MM.1S (cell line): ENCODE measurements at regions not wholly inside any gene's neighbourhood (a gene's known extent, or its start where the extent isn't known, plus 50 kb on each side); places are given as distances from the start of the nearest gene placed in this dataset.

Source experiments
- DNase-seq: peaks from one replicate; pipeline ENCODE4 v3.0.0-alpha.2; 2015
- H2AFZ ChIP-seq: fragments of 300-600 bp; sonication (generic); 2 replicates; pipeline ENCODE4 v1.6.0; 2016; ENCODE audit warnings: antibody characterized with exemption, low read length
- H3F3A ChIP-seq: fragments of 300-600 bp; sonication (generic); 2 replicates; pipeline ENCODE4 v1.6.1; 2016; ENCODE audit warnings: mild to moderate bottlenecking, antibody characterized with exemption, low read length, moderate library complexity, mixed read lengths; ENCODE audit not compliant: insufficient read depth
- H3K27ac ChIP-seq: fragments of 300-600 bp; sonication (generic); 2 replicates; pipeline ENCODE4 v1.5.1; 2016; ENCODE audit warnings: mild to moderate bottlenecking, low read length
- H3K27me3 ChIP-seq: fragments of 300-600 bp; sonication (generic); replicated peaks from 2 replicates; pipeline ENCODE4 v1.6.0; 2016; ENCODE audit warnings: low read length; ENCODE audit not compliant: insufficient read depth
- H3K36me3 ChIP-seq: fragments of 300-600 bp; sonication (generic); replicated peaks from 2 replicates; pipeline ENCODE4 v1.6.1; 2016; ENCODE audit warnings: mild to moderate bottlenecking, low read length, mixed read lengths; ENCODE audit not compliant: insufficient read depth
- H3K4me1 ChIP-seq: fragments of 300-600 bp; sonication (generic); 2 replicates; pipeline ENCODE4 v1.6.1; 2016; ENCODE audit warnings: low read length, mixed read lengths
- H3K4me2 ChIP-seq: fragments of 300-600 bp; sonication (generic); 2 replicates; pipeline ENCODE4 v1.6.0; 2016; ENCODE audit warnings: low read depth, low read length
- H3K4me3 ChIP-seq: fragments of 300-600 bp; sonication (generic); 2 replicates; pipeline ENCODE4 v1.5.1; 2016; ENCODE audit warnings: low read length, mixed read lengths
- H3K79me2 ChIP-seq: fragments of 300-600 bp; sonication (generic); 2 replicates; pipeline ENCODE4 v1.6.1; 2016; ENCODE audit warnings: mixed run types, low read length, mixed read lengths
- H3K9ac ChIP-seq: fragments of 300-600 bp; sonication (generic); 2 replicates; pipeline ENCODE4 v1.6.1; 2016; ENCODE audit warnings: low read length, mixed read lengths
- H3K9me2 ChIP-seq: fragments of 300-600 bp; sonication (generic); replicated peaks from 2 replicates; pipeline ENCODE4 v1.6.1; 2016; ENCODE audit warnings: mild to moderate bottlenecking, low read length, mixed read lengths; ENCODE audit not compliant: insufficient read depth
- H3K9me3 ChIP-seq: fragments of 300-600 bp; sonication (generic); replicated peaks from 2 replicates; pipeline ENCODE4 v1.6.1; 2016; ENCODE audit warnings: mild to moderate bottlenecking, low read length, mixed read lengths; ENCODE audit not compliant: insufficient read depth
- H4K20me1 ChIP-seq: fragments of 300-600 bp; sonication (generic); 2 replicates; pipeline ENCODE4 v1.6.1; 2016; ENCODE audit warnings: mild to moderate bottlenecking, low read length, moderate library complexity, mixed read lengths; ENCODE audit not compliant: insufficient read depth
- CTCF ChIP-seq: fragments of 300-600 bp; sonication (generic); IDR thresholded peaks from 2 replicates; pipeline ENCODE4 v1.5.1; 2016; ENCODE audit warnings: antibody characterized with exemption, low read length, mixed read lengths
- EZH2 ChIP-seq: fragments of 300-600 bp; sonication (generic); optimal IDR thresholded peaks from 2 replicates; pipeline ENCODE3; 2017; ENCODE audit warnings: low read depth, mild to moderate bottlenecking, antibody characterized with exemption, low read length, mixed read lengths
- EZH2phosphoT487 ChIP-seq: fragments of 300-600 bp; sonication (generic); IDR thresholded peaks from 2 replicates; pipeline ENCODE4 v1.6.1; 2018; ENCODE audit warnings: antibody characterized with exemption, low read length

- H3K4me2 ChIP-seq = no peak overlapping the region
- no peak for DNase-seq
- H3K27me3 ChIP-seq = no peaks in the 10 kb centered on the region
- no peaks in the 10 kb centered on the region for H3K36me3 ChIP-seq
- H3K9ac ChIP-seq = no peak overlapping the region
- H3K9me2 ChIP-seq = no peaks in the 10 kb centered on the region
- no peak for TF ChIP-seq CTCF
- no peak overlapping the region for H2AFZ ChIP-seq
- H3K79me2 ChIP-seq = no peaks in the 10 kb centered on the region
- no peaks in the 10 kb centered on the region for H3F3A ChIP-seq
- no peak overlapping the region for H3K4me3 ChIP-seq
- no peak overlapping the region for H3K27ac ChIP-seq
- no peaks in the 10 kb centered on the region for H4K20me1 ChIP-seq
- no peaks in the 10 kb centered on the region for H3K4me1 ChIP-seq
- H3K9me3 ChIP-seq = no peaks in the 10 kb centered on the region
Observed at GRCh38 chr11:15695096-15695721, 580.5 kb downstream of the INSC start.

GRCh38 chr11:15696069-15696468 is 581.3 kb downstream of the INSC start:
- no peak for DNase-seq
- Histone ChIP-seq H3K9me2 (no peaks in the 10 kb centered on the region), H3K9me3 (no peaks in the 10 kb centered on the region), H3K4me2 (no peak overlapping the region), H3K79me2 (no peaks in the 10 kb centered on the region), H2AFZ (no peak overlapping the region), H3K27ac (no peak overlapping the region), H3K4me1 (no peaks in the 10 kb centered on the region), H3K27me3 (no peaks in the 10 kb centered on the region), H3K36me3 (no peaks in the 10 kb centered on the region), H3K4me3 (no peak overlapping the region), H3F3A (no peaks in the 10 kb centered on the region), H4K20me1 (no peaks in the 10 kb centered on the region), H3K9ac (no peak overlapping the region)
- TF ChIP-seq CTCF = no peak

- no peaks in the 10 kb centered on the region for H3K27me3 ChIP-seq
- no peak overlapping the region for H3K4me2 ChIP-seq
- no peaks in the 10 kb centered on the region for H4K20me1 ChIP-seq
- no peaks in the 10 kb centered on the region for H3K79me2 ChIP-seq
- H3K9ac ChIP-seq = no peak overlapping the region
- TF ChIP-seq EZH2phosphoT487 (no peak), CTCF (no peak), EZH2 (no peak)
- no peak for DNase-seq
- no peak overlapping the region for H3K27ac ChIP-seq
- no peaks in the 10 kb centered on the region for H3K9me3 ChIP-seq
- no peak overlapping the region for H3K4me3 ChIP-seq
- no peaks in the 10 kb centered on the region for H3K4me1 ChIP-seq
- H3F3A ChIP-seq = no peaks in the 10 kb centered on the region
- no peak overlapping the region for H2AFZ ChIP-seq
- no peaks in the 10 kb centered on the region for H3K9me2 ChIP-seq
- H3K36me3 ChIP-seq = no peaks in the 10 kb centered on the region
Observed at GRCh38 chr11:15697437-15698236, 582.9 kb downstream of the INSC start.
